SK-N-SH treated with all-trans-retinoic acid at 6 μM for 48 hours (cell line): ENCODE measurements at regions not wholly inside any gene's neighbourhood (a gene's known extent, or its start where the extent isn't known, plus 50 kb on each side); places are given as distances from the start of the nearest gene placed in this dataset.

Source experiments
- ATAC-seq: fragments of 200-7000 bp; cut with Tn5 transposase; 3 replicates; pipeline ENCODE4 v1.9.1; 2020; ENCODE audit warnings: mild to moderate bottlenecking, moderate library complexity
- ARNTL ChIP-seq: fragments of 450-650 bp; formaldehyde crosslinking; IDR thresholded peaks from 2 replicates; pipeline ENCODE4 v1.5.0; 2020; ENCODE audit warnings: low read depth, mild to moderate bottlenecking, moderate library complexity, borderline replicate concordance
- BACH2 ChIP-seq: fragments of 250-450 bp; sonication (Bioruptor Pico); IDR thresholded peaks from 2 replicates; pipeline ENCODE4 v1.9.0; 2021; ENCODE audit warnings: mild to moderate bottlenecking, borderline replicate concordance
- CREB5 ChIP-seq: fragments of 250-450 bp; sonication (Bioruptor Pico); IDR thresholded peaks from 2 replicates; pipeline ENCODE4 v1.5.1; 2020; ENCODE audit warnings: low read depth, mild to moderate bottlenecking, moderate library complexity
- CSDC2 ChIP-seq: fragments of 250-450 bp; sonication (Bioruptor Pico); IDR thresholded peaks from 2 replicates; pipeline ENCODE4 v1.5.0; 2020; ENCODE audit warnings: mild to moderate bottlenecking, moderate library complexity
- CSRNP3 ChIP-seq: fragments of 250-450 bp; sonication (Bioruptor Pico); IDR thresholded peaks from 2 replicates; pipeline ENCODE4 v1.5.1; 2021; ENCODE audit warnings: mild to moderate bottlenecking, moderate library complexity
- GLIS3 ChIP-seq: fragments of 250-450 bp; sonication (Bioruptor Pico); IDR thresholded peaks from 2 replicates; pipeline ENCODE4 v1.5.0; 2020; ENCODE audit warnings: mild to moderate bottlenecking, moderate library complexity
- ISL1 ChIP-seq: fragments of 250-450 bp; sonication (Bioruptor Pico); IDR thresholded peaks from 2 replicates; pipeline ENCODE4 v2.1.2; 2022; ENCODE audit warnings: mild to moderate bottlenecking, moderate library complexity
- OSR1 ChIP-seq: fragments of 250-450 bp; sonication (Bioruptor Pico); IDR thresholded peaks from 2 replicates; pipeline ENCODE4 v1.8.0; 2022; ENCODE audit warnings: moderate library complexity, mild to moderate bottlenecking, inconsistent platforms
- POU6F1 ChIP-seq: fragments of 250-450 bp; sonication (Bioruptor Pico); IDR thresholded peaks from 2 replicates; pipeline ENCODE4 v1.8.0; 2021; ENCODE audit warnings: low read depth, mild to moderate bottlenecking, moderate library complexity, borderline replicate concordance
- PPARA ChIP-seq: fragments of 250-450 bp; sonication (Bioruptor Pico); IDR thresholded peaks from 2 replicates; pipeline ENCODE4 v1.5.0; 2020; ENCODE audit warnings: mild to moderate bottlenecking, borderline replicate concordance
- RARB ChIP-seq: fragments of 250-450 bp; sonication (Bioruptor Pico); IDR thresholded peaks from 2 replicates; pipeline ENCODE4 v1.8.0; 2021; ENCODE audit warnings: mild to moderate bottlenecking, moderate library complexity
- SNAI2 ChIP-seq: fragments of 250-450 bp; sonication (Bioruptor Pico); IDR thresholded peaks from 2 replicates; pipeline ENCODE4 v1.5.0; 2020; ENCODE audit warnings: mild to moderate bottlenecking, moderate library complexity
- TCF4 ChIP-seq: fragments of 250-450 bp; sonication (Bioruptor Pico); IDR thresholded peaks from 2 replicates; pipeline ENCODE4 v1.8.0; 2021; ENCODE audit warnings: mild to moderate bottlenecking, moderate library complexity, borderline replicate concordance
- TOX ChIP-seq: fragments of 250-450 bp; sonication (Bioruptor Pico); IDR thresholded peaks from 2 replicates; pipeline ENCODE4 v1.8.0; 2021; ENCODE audit warnings: mild to moderate bottlenecking, moderate library complexity, borderline replicate concordance
- ZC3H10 ChIP-seq: fragments of 250-450 bp; sonication (Bioruptor Pico); IDR thresholded peaks from 2 replicates; pipeline ENCODE4 v1.5.1; 2021; ENCODE audit warnings: mild to moderate bottlenecking, moderate library complexity
- ZFP3 ChIP-seq: fragments of 250-450 bp; sonication (Bioruptor Pico); IDR thresholded peaks from 2 replicates; pipeline ENCODE4 v1.5.0; 2020; ENCODE audit warnings: mild to moderate bottlenecking, moderate library complexity
- ZFP30 ChIP-seq: fragments of 450-650 bp; formaldehyde crosslinking; IDR thresholded peaks from 2 replicates; pipeline ENCODE4 v1.5.0; 2022; ENCODE audit warnings: mild to moderate bottlenecking, moderate library complexity
- ZNF565 ChIP-seq: fragments of 450-650 bp; formaldehyde crosslinking; conservative IDR thresholded peaks from 2 replicates; pipeline ENCODE4 v1.5.0; 2020; ENCODE audit warnings: low read depth, mild to moderate bottlenecking, moderate library complexity
- ZNF70 ChIP-seq: fragments of 450-650 bp; formaldehyde crosslinking; IDR thresholded peaks from 2 replicates; pipeline ENCODE4 v1.5.0; 2020; ENCODE audit warnings: mild to moderate bottlenecking, moderate library complexity
- ZNF8 ChIP-seq: fragments of 450-650 bp; formaldehyde crosslinking; IDR thresholded peaks from 2 replicates; pipeline ENCODE4 v1.5.0; 2020; ENCODE audit warnings: mild to moderate bottlenecking, moderate library complexity
- TF ChIP-seq, protein P1 (sequence below): fragments of 250-450 bp; sonication (Bioruptor Pico); IDR thresholded peaks from 2 replicates; pipeline ENCODE4 v1.8.0; 2020; ENCODE audit warnings: mild to moderate bottlenecking, moderate library complexity, borderline replicate concordance

- no peak for TF ChIP-seq ZC3H10 (CRISPR knock-in tag)
- TF ChIP-seq ZNF8 (CRISPR knock-in tag), result no peak
- no peak for TF ChIP-seq SNAI2 (CRISPR knock-in tag)
- no peak for TF ChIP-seq TOX
- TF ChIP-seq GLIS3 (CRISPR knock-in tag), result no peak
- TF ChIP-seq POU6F1, result no peak
- TF ChIP-seq RARB (CRISPR knock-in tag), result no peak
- no peak for TF ChIP-seq ZFP3
- TF ChIP-seq PPARA (CRISPR knock-in tag), result no peak
- TF ChIP-seq, all 23 proteins: peak for 0
These were observed 438.8 kb upstream of the SEMA6A start (continued) for GRCh38 chr5:117013280-117013877.

DNA sequence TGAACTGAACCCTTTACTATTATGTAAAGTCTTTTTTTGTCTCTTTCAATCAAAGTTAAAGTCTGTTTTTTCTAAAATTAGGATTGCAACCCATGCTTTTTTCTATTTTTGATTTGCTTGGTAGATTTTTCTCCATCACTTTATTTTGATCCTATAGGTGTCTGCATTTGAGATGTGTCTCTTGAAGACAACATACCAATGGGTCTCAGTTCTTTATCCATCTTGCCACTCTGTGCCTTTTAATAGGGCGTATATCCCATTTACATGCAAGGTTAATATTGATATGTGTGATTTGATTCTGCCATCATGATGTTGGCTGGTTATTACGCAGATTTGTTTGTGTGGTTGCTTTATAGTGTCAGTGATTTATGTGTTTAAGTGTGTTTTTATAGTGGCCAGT, 436.0 kb upstream of the SEMA6A start:
- TF ChIP-seq CREB5 (no peak), ZNF8 (CRISPR knock-in tag) (no peak), ZFP30 (CRISPR knock-in tag) (no peak), BACH2 (no peak), ZFP3 (no peak), POU6F1 (no peak)
- TF ChIP-seq, all 23 proteins: peak for 0
- no peak for ATAC-seq

DNA sequence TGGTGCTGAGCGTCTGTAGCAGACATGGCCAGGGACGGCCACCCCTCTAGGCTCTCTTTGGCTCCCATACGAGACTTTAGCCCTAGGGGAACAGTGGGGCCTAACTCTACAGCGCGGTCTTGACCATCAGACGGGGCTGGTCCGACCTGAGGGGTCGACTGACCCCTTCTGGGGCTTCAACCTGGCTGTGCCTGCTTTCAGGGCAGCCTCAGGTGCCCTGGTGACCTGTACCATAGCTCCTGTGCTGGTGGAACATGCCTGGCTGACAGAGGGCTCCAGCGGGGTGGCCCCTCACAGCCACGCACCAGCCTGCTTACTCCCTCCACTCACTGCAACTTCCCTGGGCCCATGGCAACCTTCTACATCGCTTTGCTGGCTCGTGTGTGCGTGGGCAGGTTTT, 423.4 kb upstream of the SEMA6A start:
- ATAC-seq, result no peak
- TF ChIP-seq TCF4 (no peak), POU6F1 (no peak), TOX (no peak), BACH2 (no peak), GLIS3 (CRISPR knock-in tag) (no peak), ISL1 (CRISPR knock-in tag) (no peak), ARNTL (CRISPR knock-in tag) (no peak), SNAI2 (CRISPR knock-in tag) (no peak), CREB5 (no peak), CSDC2 (CRISPR knock-in tag) (no peak), OSR1 (CRISPR knock-in tag) (no peak)

GRCh38 chr5:116992681-116993080, 418.1 kb upstream of the SEMA6A start:
- ATAC-seq, result no peak
- TF ChIP-seq ZFP3, result no peak
- no peak for TF ChIP-seq CSRNP3 (CRISPR knock-in tag)
- TF ChIP-seq ZC3H10 (CRISPR knock-in tag), result no peak
- no peak for TF ChIP-seq BACH2
- no peak for TF ChIP-seq TOX
- TF ChIP-seq, protein P1, sequence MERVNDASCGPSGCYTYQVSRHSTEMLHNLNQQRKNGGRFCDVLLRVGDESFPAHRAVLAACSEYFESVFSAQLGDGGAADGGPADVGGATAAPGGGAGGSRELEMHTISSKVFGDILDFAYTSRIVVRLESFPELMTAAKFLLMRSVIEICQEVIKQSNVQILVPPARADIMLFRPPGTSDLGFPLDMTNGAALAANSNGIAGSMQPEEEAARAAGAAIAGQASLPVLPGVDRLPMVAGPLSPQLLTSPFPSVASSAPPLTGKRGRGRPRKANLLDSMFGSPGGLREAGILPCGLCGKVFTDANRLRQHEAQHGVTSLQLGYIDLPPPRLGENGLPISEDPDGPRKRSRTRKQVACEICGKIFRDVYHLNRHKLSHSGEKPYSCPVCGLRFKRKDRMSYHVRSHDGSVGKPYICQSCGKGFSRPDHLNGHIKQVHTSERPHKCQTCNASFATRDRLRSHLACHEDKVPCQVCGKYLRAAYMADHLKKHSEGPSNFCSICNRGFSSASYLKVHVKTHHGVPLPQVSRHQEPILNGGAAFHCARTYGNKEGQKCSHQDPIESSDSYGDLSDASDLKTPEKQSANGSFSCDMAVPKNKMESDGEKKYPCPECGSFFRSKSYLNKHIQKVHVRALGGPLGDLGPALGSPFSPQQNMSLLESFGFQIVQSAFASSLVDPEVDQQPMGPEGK, result no peak
- TF ChIP-seq ZNF565 (CRISPR knock-in tag), result no peak
- no peak for TF ChIP-seq POU6F1
- no peak for TF ChIP-seq ZNF70 (CRISPR knock-in tag)
- no peak for TF ChIP-seq CREB5
- TF ChIP-seq CSDC2 (CRISPR knock-in tag), result no peak
- no peak for TF ChIP-seq ZFP30 (CRISPR knock-in tag)
- TF ChIP-seq OSR1 (CRISPR knock-in tag), result no peak
